ENCODE measurements at regions not wholly inside any gene's neighbourhood (a gene's known extent, or its start where the extent isn't known, plus 50 kb on each side); places are given as distances from the start of the nearest gene placed in this dataset.

GRCh38 chr7:36010656-36011587 is 142.1 kb upstream of the EEPD1 start:
- H3K27me3 ChIP-seq (ENCODE audit: low read length): no peaks in the 10 kb centered on the region
- H3K4me2 ChIP-seq (ENCODE audit: low read depth, low read length, poor library complexity, severe bottlenecking): no peak overlapping the region
- no peaks in the 10 kb centered on the region for H3K79me2 ChIP-seq (ENCODE audit: insufficient read depth, low read length)
- no peaks in the 10 kb centered on the region for H3K9me3 ChIP-seq (ENCODE audit: insufficient read depth, low read length)
- no peak overlapping the region for H3K9ac ChIP-seq (ENCODE audit: low read length)
- TF ChIP-seq EZH2phosphoT487 (conservative IDR thresholded peaks at IDR 0.05; ENCODE audit: low read length): no peak
- no peak overlapping the region for H3K4me3 ChIP-seq (ENCODE audit: insufficient read depth, low read length, poor library complexity, severe bottlenecking)
- no peaks in the 10 kb centered on the region for H3K9me2 ChIP-seq (replicated peaks; ENCODE audit: insufficient read depth, low read length)
- H4K20me1 ChIP-seq (ENCODE audit: low read depth, low read length): no peaks in the 10 kb centered on the region
- H3K36me3 ChIP-seq (ENCODE audit: low read length): no peaks in the 10 kb centered on the region
- no peak overlapping the region for H2AFZ ChIP-seq (ENCODE audit: low read depth, low read length, severe bottlenecking)
- H3F3A ChIP-seq (ENCODE audit: insufficient read depth): no peaks in the 10 kb centered on the region
- no peak overlapping the region for H3K27ac ChIP-seq (ENCODE audit: low read depth, low read length)

- H3K9me3 ChIP-seq (ENCODE audit: insufficient read depth, low read length): no peaks in the 10 kb centered on the region
- H3K36me3 ChIP-seq (ENCODE audit: low read length): no peaks in the 10 kb centered on the region
- no peaks in the 10 kb centered on the region for H4K20me1 ChIP-seq (ENCODE audit: low read depth, low read length)
- H3K27me3 ChIP-seq (ENCODE audit: low read length): no peaks in the 10 kb centered on the region
- no peak overlapping the region for H3K4me2 ChIP-seq (ENCODE audit: low read depth, low read length, poor library complexity, severe bottlenecking)
- no peak overlapping the region for H3K27ac ChIP-seq (ENCODE audit: low read depth, low read length)
- H3K4me3 ChIP-seq (ENCODE audit: insufficient read depth, low read length, poor library complexity, severe bottlenecking): no peak overlapping the region
- H2AFZ ChIP-seq (ENCODE audit: low read depth, low read length, severe bottlenecking): no peak overlapping the region
- TF ChIP-seq EZH2phosphoT487 (conservative IDR thresholded peaks at IDR 0.05; ENCODE audit: low read length): no peak
- no peak for TF ChIP-seq CTCF (IDR thresholded peaks at IDR 0.05; ENCODE audit: insufficient read depth, low read length, poor library complexity, severe bottlenecking)
- H3F3A ChIP-seq (ENCODE audit: insufficient read depth): no peaks in the 10 kb centered on the region
- no peak overlapping the region for H3K9ac ChIP-seq (ENCODE audit: low read length)
- no peaks in the 10 kb centered on the region for H3K9me2 ChIP-seq (replicated peaks; ENCODE audit: insufficient read depth, low read length)
- no peaks in the 10 kb centered on the region for H3K79me2 ChIP-seq (ENCODE audit: insufficient read depth, low read length)
Measured at GRCh38 chr7:36011588-36011965, 141.5 kb upstream of the EEPD1 start.

- H4K20me1 ChIP-seq (ENCODE audit: low read depth, low read length): no peaks in the 10 kb centered on the region
- no peak overlapping the region for H3K9ac ChIP-seq (ENCODE audit: low read length)
- H3K4me2 ChIP-seq (ENCODE audit: low read depth, low read length, poor library complexity, severe bottlenecking): no peak overlapping the region
- H3F3A ChIP-seq (ENCODE audit: insufficient read depth): no peaks in the 10 kb centered on the region
- no peaks in the 10 kb centered on the region for H3K36me3 ChIP-seq (ENCODE audit: low read length)
- H3K27me3 ChIP-seq (ENCODE audit: low read length): no peaks in the 10 kb centered on the region
- H3K4me3 ChIP-seq (ENCODE audit: insufficient read depth, low read length, poor library complexity, severe bottlenecking): no peak overlapping the region
- no peak overlapping the region for H2AFZ ChIP-seq (ENCODE audit: low read depth, low read length, severe bottlenecking)
- TF ChIP-seq CTCF (IDR thresholded peaks at IDR 0.05; ENCODE audit: insufficient read depth, low read length, poor library complexity, severe bottlenecking) (no peak), EZH2phosphoT487 (conservative IDR thresholded peaks at IDR 0.05; ENCODE audit: low read length) (no peak)
- H3K9me2 ChIP-seq (replicated peaks; ENCODE audit: insufficient read depth, low read length): no peaks in the 10 kb centered on the region
- H3K9me3 ChIP-seq (ENCODE audit: insufficient read depth, low read length): no peaks in the 10 kb centered on the region
- no peak overlapping the region for H3K27ac ChIP-seq (ENCODE audit: low read depth, low read length)
- H3K79me2 ChIP-seq (ENCODE audit: insufficient read depth, low read length): no peaks in the 10 kb centered on the region
Measured at GRCh38 chr7:36013246-36014014, 139.6 kb upstream of the EEPD1 start.

All from SU-DHL-6 (cell line).